HG03039 (cell line): ENCODE measurements at regions not wholly inside any gene's neighbourhood (a gene's known extent, or its start where the extent isn't known, plus 50 kb on each side); places are given as distances from the start of the nearest gene placed in this dataset.
"Not testable (repeated sequence)": the region's sequence is repeated elsewhere in the genome, so short reads cannot be mapped to it uniquely, and the experiment has no call there.

Experiments used
- ATAC-seq: cut with Tn5 transposase; IDR thresholded peaks from one replicate; pipeline ENCODE4 v1.9.1; 2021; ENCODE audit warnings: mild to moderate bottlenecking, moderate library complexity; ENCODE audit not compliant: unreplicated experiment

DNA sequence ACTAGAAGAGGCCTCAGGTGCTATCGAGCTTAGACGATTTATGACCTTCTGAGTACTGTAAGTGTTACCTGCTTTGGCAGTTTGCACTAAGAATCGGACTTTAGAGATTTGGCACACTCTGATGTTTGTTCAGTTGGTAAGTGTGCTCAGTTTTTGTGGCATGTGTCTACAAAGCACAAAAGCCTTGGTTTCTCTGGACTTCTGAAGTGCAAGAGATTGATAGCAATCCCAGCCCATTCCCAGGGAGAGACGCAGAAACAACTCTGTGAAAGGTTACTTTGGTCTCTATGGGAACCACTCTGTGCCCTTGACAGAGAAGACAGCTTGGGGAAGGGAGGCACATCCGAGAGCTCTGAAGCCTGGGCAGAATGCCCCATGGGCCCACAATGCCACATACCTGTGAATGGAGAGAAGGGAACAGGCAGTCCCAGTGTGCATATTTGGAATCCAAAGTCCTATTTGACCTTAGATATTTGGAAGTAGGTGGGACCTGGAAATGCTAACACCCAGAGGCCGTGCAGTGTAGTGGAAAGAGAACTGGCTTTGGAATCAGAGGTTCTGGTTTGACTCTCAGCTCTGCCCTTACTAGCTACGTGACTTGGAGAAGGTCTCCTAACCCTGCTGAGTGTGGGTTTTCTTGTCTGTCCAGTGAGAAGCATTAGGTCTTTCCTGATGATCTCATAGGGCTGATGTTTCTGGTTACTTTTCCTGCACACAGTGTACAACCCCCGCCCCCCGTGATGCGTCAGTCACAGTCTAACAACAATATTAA is 194.3 kb upstream of the VLDLR start:
- ATAC-seq = no peak

DNA sequence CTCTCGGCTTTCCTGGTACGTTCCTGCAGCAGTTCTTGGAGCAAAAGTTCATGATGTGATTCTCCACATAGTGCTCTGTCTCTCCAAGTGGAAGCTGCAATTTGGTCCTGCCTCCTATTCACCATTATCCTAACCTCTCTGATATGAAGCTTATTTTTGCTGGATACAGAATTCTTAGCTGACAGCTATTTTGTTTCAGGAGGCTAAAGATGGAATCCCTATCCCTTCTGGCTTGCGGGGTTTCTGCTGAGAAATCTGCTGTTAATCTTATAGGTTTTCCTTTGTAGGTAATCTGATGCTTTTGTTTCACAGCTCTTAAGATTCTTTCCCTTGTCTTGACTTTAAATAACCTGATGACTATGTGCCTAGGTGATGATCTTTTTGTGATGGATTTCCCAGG is 181.6 kb upstream of the VLDLR start:
- ATAC-seq = no peak

DNA sequence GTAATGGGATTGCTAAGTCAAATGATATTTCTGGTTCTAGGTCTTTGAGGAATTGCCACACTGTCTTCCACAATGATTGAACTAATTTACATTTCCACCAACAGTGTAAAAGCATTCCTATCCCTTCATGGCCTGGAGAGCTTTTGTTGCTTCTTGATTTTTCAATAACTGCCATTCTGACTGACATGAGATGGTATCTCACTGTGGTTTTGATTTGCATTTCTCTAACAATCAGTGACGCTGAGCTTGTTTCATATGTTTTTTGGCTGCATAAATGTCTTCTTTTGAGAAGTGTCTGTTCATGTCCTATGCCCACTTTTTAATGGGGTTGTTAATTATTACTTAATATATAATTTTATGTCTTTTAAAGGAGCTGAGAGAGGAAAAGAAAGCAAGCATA is 177.7 kb upstream of the VLDLR start:
- ATAC-seq = not testable (repeated sequence)

DNA sequence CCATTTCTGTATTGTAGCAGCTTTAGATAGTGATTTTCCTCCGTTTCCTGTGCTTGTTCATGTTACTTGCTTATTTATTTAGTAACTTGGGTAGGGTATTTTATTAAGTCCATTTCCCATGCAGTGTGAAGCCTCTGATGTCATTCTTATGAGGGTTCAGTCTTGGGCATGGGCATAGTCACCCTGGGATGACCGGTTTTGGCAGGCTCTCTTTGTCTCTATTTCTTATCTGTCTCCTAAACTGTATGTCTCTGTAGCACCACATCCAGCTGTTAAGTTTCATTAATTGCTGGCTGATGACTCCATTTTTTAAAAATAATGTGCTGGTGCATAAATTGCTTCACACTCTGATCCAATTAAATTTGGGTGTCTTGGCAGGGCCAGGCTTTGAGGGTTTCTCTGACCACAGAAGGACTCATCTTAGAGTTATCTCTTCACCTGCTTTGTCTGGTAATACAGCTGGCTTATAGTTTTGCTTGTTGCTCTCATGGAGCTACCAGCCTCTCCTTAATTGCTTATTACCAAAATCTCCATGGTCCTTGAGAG is 173.3 kb upstream of the VLDLR start:
- ATAC-seq = no peak

DNA sequence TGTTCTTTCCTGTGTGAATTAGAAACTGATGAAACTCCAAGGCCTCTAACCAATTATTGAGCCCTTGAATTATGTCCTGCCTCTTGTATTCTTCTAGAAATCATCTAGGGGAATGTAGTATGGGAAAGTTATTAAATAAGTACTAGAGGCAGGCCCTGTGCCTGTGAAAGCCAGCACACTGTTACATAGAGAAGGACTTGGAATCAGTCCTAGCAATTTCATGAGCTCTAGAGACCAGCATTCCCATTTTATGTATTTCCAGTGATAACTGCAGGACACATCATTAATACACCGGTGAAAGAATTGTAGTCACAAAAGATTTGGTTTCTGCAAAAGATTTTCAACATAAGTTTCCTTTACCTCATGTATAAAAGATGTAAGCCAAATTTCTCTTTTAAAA is 168.5 kb upstream of the VLDLR start:
- ATAC-seq = no peak

DNA sequence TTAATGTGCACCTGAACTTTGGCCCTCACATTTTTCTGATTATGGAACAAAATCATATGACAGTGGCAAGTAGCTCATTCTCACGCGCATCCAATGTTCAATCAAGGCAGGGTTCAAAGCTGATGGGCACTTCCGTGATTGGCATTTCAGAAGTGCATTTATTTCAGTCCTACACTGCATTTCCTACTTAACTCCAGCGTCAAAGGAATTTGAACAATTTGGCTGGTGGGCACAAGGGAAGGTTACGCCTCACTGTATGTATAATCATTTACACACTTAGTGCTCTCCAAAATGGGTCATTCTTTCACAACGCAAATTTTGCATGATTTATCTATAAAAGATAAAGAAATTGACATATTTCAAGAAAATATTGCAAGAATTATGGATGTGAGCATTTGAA is 167.9 kb upstream of the VLDLR start:
- no peak for ATAC-seq

DNA sequence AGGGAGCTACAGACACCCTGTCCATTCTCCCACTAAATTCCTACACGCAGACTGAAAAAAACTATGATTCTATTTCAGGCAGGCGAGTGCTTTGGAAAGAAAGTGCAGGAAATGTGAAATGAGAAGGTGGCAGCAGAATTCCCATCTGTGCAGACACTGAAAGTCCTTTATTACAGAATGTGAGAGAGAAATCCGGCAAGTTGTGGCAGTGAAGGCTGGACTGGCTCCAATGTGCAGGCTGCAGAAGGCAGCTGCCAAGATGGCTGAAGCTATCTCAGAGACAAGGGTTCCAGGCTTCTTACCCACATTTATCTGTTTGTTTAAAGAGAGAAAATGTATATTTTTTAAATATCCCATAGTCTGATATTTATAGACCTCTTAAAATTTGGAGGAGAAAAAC is 161.8 kb upstream of the VLDLR start:
- ATAC-seq = no peak

DNA sequence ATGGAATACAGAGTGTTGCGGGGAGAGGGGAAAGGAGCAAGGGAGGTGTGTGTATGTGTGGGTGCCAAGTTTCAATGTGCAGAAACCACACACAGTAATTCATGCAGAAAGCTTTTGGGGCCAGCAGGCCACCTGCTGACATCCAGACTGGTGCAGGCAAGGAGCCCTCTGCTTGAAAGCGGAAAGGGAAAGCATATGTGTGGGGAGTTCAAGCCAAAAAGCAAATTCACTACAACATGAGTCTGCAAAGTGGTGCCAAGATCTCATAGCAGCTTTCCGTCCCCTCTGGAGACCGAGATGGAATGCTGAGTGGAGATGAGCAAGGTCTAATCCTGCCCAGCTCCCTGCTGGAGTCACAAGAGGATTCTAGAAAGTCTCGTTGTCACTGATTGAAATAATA is 159.7 kb upstream of the VLDLR start:
- ATAC-seq = no peak

DNA sequence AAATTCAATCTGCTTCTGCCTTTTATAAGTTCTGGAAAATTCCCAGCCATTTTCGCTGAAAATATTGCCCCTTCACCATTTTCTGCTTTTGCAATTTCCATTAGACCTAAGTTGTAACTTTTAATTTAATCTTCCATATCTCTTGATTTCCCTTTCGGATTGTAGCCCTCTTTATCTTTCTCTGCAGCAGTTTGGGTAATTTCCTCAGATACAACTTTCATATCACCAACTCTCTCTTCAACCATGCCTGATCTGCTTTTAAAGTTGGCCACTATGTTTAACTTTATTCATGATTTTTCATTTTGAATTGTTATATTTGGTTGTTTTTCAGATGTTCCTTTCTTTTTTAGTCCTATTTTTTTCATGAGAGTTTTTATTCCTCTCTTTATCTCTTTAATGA is 157.0 kb upstream of the VLDLR start:
- no peak for ATAC-seq

DNA sequence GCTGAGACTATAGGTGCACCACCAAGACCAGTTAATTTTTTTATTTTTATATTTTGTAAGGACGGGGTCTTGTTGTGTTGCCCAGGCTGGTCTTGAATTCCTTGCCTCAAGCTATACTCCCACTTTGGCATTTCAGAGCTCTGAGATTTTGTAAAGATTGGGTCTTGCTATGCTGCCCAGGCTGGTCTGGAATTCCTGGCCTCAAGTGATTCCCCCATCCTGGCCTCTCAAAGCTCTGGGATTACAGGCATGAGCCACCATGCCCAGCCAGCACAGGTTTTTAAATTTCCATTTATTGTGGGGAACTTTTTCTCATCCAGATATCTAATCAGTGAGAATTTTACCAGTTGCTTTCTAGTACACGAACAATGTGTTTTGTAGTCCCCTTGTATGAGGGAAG is 156.1 kb upstream of the VLDLR start:
- no peak for ATAC-seq

DNA sequence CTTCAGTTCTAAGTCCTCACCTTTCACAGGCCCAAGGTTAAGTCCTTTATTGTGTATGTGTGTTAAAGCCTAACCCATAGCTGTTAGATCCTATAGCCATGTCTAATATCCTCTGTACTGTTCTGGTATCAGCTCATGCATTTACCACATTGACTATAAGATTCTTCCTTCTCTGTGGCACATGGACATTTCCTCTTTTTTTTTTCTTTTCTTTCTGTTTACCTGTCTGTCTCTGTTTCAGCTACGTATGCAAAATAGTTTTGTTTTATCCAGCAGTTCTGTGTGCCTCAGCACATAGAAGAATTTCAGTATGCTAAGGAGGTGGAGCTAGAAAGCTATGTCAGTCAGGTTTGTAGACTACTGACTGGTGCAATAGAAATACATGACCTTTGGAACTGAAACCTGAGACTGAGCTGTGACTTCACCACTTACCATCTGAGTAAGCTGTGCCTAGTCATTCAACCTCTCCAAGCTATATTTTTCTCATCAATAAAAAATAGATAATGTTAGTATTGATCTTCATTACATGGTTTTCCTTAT is 155.6 kb upstream of the VLDLR start:
- ATAC-seq = peak; percentile 99

DNA sequence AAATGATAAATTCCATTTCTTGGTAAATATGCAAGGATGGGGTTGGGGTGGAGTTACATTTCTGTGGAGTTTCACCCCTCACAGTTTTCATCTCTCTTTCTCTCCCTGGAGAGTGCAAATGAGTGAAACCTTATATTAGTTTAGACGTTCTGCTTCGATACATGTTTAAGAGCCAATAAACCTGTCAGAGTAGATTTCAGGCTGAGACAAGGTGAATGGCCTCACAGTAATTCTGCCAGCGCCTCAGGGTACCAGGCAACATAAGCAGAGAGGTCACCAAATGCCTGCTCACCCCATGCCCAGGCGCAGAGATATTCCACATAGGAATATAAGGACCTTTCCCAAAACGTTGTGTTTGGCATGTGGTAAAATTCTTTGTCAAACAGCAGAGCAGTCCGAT is 154.9 kb upstream of the VLDLR start:
- no peak for ATAC-seq

DNA sequence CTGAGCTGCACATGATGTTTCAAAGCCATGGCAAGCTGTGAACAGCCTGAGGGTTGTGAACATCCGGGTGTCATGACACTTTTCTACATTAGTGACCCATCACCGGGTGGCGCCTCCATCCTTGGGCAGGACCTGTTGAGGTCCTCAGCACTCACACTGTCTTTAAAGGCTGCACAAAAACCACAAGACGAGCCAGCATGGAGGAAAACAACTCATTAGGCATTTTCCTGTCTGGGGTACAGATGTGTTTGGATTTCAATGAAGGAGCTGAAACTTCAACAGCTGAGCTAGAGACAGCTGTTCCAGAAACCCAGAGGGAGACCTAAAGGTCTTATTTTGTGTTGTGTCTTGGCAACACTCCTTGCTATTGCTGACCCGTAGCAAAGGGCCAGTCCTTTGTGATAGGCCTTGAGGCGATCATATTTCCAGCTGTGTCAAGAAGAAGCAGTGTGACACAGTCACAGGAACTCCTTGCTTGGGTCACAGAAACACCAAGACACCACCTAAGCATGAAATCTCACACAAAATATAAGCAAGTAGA is 151.8 kb upstream of the VLDLR start:
- no peak for ATAC-seq

DNA sequence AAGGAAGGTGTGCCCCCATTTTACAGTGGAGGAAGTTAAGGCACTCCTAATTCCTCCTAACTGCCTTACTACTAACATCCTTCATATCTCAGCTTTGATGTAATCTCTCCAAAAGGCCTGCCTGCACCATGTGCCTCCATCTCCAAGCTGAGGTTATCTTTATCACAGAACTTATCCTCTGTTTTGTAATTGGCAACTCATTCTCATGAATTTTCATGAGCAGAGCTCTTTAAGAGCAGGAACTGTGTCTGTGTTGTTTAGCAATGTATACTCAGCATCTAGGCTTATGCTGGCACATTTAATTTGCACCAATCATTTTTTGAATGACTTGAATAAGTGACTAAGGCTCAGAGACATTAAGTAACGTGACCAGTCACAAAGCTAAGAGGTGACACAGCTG is 147.9 kb upstream of the VLDLR start:
- ATAC-seq = no peak

DNA sequence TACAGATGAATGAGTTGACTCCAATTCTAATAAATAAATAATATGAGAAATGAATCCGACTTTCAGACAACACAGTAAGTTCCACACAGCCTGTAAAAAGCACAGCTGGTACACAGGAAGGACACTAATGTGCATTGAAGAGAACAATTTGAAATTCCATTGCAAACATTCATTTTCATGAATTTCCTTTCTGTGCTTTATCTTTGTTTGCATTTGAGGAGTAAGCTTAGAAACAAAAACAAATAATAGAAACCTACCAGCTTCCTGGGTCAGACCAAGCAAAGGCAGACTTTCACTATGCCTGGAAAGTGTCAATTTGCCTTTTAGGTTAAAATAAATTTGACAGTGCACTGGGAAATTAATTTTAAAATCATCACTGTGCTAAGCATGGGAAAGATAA is 143.8 kb upstream of the VLDLR start:
- no peak for ATAC-seq

DNA sequence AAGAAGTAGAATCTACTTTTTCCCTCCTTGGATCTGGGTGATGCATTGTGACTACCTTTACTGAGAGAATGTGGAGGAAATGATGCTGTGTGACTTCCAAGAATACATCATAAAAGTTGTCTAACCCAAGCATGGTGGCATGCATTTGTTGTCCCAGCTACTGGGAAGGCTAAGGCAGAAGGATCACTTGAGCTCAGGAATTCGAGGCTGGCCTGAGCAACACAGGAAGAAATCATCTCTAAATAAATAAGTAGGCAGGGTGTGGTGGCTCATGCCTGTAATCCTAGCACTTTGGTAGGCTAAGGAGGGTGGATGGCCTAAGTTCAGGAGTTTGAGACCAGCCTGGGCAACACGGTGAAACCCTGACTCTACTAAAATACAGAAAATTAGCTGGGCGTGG is 143.2 kb upstream of the VLDLR start:
- ATAC-seq = no peak

DNA sequence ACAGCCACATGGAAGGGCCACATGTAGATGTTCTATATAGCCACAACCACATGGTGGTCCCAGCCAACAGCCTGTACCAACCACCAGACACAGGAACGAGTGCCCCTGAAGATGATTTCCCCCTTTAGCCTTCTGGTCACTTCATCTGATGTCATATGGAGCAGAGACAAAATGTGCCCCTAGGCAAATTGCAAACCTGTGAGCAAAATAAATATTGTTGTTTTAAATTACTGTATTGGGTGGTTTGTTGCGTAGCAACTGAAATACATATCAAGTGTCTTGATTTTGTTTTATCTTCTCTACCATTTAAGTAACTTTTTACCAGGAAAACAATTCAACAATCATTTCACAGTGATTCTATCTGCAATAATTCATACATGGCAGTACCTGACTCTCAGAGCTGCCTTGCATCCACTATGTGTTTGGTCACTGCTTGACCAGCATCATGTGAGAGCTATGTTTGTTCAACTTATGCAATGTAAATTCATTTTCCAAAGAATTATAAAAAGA is 142.5 kb upstream of the VLDLR start:
- ATAC-seq = no peak

DNA sequence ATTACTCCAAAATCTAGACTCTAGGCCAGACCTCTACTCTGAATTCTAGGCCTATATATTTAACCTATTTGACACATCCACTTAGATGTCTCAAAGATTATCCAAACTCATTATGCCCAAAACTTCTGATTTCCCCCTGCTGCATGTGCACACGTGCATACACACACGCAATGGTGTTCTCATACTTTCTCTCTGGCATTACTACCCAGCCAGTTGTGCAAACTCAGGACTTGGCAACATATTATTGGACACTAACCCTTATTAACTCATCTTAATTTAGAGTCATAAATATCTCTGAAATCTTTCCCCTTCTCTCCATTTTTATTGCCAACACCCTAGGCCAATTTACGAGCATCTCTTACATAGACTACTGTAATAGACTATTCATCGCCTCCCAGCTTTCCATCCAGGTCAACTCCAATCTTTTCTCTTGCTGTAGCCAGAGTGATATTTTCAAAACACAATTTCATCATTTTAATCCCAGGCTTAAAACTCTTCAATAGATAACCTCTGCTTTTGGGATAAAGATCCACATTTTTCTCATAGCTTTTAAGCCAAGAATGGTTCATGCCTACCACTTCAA is 141.2 kb upstream of the VLDLR start:
- no peak for ATAC-seq

DNA sequence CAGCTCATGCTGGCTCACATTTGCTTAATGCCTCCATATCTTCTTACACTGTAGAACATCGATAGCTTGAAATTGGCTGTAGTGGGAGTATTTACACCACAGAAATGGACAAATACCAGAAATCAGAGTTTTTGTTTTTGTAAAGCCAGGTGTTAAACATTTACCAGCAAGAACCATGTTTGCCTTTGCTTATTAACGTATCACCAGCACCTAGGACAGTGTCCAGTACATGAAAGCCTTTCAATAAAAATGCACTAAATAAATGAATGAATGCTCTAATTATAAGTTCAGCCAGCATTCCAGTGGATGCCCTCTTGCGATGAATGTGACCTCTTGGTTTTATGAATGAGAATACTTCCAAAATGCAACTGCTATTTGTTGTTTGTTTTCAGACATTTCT is 140.4 kb upstream of the VLDLR start:
- no peak for ATAC-seq

DNA sequence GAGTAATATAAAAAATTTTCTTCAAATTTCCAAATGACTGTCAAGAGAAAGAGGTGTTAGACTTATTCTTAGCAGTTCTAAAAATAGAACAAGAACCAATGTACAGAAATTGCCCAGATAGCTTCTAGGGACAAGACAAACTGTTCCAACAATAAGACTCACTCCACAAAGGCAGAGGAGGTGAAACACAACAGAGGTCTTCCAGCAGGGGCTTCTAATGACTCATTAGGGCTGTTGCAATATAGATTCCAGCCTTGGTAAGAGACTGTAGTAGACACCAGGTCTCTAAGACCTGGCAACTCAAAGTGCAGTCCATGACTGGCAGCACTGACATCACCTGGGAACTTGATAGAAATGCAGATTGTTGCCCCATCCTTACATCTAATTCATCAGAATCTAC is 134.6 kb upstream of the VLDLR start:
- ATAC-seq = no peak

DNA sequence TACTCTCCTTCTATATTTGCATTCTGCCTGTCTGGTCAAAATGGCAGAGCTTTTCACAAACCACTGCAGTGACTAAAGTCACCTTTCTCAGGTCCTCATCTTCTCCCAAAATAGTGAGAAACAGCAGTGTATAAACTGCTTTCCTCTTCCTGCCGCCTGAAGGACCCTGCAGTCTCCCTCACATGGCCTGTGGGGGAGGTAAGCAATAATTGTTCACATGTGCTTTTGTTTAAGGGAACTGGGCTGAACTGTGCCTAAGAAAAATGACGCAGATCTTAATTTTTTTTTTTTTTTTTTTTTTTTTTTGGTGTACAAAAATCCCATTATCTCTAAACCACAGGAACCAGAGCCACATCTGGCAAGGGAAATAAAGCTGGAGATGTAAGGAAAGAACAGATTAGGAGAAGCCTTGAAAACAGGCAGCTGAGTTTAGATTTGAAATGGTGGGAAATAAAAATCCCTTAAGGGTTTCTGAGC is 131.7 kb upstream of the VLDLR start:
- ATAC-seq = no peak

DNA sequence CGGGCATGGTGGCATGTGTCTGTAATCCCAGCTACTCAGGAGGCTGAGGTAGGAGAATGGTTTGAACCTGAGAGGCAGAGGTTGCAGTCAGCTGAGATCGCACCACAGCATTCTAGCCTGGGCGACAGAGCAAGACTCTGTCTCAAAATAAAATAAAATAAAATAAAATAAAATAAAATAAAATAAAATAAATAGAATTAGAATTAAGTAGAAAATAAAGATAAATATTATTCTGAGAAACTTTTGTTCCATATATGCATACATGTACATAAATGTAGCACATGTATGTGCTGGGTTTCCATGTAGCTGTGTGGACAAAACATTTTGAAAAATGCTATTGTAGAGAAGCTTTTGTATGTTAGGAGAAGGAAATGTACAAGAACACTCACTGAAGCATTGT is 129.4 kb upstream of the VLDLR start:
- ATAC-seq = no peak
